WERI-Rb-1 (cell line): ENCODE measurements at regions not wholly inside any gene's neighbourhood (a gene's known extent, or its start where the extent isn't known, plus 50 kb on each side); places are given as distances from the start of the nearest gene placed in this dataset.
"Not testable (repeated sequence)": the region's sequence is repeated elsewhere in the genome, so short reads cannot be mapped to it uniquely, and the experiment has no call there.

ENCODE experiments used
- DNase-seq: peaks from one replicate; pipeline ENCODE4 v3.0.0-alpha.2; 2020
- H3K27ac ChIP-seq: fragments of 250-450 bp; sonication (Bioruptor Pico); 2 replicates; pipeline ENCODE4 v1.5.1; 2020; ENCODE audit warnings: mild to moderate bottlenecking, moderate library complexity
- H3K27me3 ChIP-seq: fragments of 250-450 bp; sonication (Bioruptor Pico); 2 replicates; pipeline ENCODE4 v1.5.1; 2021; ENCODE audit warnings: mild to moderate bottlenecking, low read depth, moderate library complexity; ENCODE audit not compliant: insufficient read depth, severe bottlenecking
- H3K36me3 ChIP-seq: fragments of 250-450 bp; sonication (Bioruptor Pico); 2 replicates; pipeline ENCODE4 v1.5.1; 2020; ENCODE audit warnings: mild to moderate bottlenecking, moderate library complexity
- H3K4me3 ChIP-seq: 2 replicates; pipeline ENCODE4 v1.5.1; 2011; ENCODE audit warnings: low read depth, mild to moderate bottlenecking, control low read depth, low read length
- H3K9me3 ChIP-seq: fragments of 250-450 bp; sonication (Bioruptor Pico); 2 replicates; pipeline ENCODE4 v1.5.1; 2021; ENCODE audit warnings: mild to moderate bottlenecking, moderate library complexity; ENCODE audit not compliant: severe bottlenecking
- CTCF ChIP-seq: IDR thresholded peaks from 2 replicates; pipeline ENCODE4 v1.5.1; 2011; ENCODE audit warnings: low read depth, mild to moderate bottlenecking, control low read depth, inconsistent platforms, low read length

DNA sequence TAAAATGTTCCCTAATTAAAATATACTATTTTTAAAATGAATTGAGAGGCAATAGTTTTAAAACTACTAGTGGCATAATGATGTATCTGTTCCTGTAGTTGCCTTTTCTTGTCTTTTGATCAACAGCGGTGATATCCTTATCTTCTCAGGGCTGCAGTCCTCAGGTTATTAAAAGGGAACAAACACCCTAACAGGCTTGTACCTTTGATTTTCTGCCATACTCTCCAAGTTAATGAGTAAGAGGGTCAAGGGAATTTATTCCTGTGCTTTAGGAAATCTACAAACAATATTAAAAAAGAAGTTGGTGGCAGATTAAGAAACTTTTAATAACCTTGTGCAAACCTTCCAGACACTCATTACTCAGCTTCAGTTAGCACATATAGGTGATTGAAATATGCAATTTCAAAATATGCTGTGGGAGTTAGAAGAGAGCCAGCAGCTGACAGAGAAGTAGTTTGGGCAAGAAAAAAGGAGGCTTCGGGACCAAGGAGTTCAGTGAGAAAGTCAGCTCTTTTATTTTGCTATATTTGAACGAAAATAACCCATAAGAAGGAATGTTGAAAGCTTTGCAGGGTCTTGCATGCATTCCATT lies 81.0 kb upstream of the TLE4 start:
- DNase-seq: no peak
- no peak overlapping the region for H3K4me3 ChIP-seq
- H3K36me3 ChIP-seq: no peaks in the 10 kb centered on the region
- no peak for TF ChIP-seq CTCF
- H3K27me3 ChIP-seq: no peaks in the 10 kb centered on the region
- no peaks in the 10 kb centered on the region for H3K9me3 ChIP-seq
- no peak overlapping the region for H3K27ac ChIP-seq

- Histone ChIP-seq H3K4me3 (no peak overlapping the region), H3K36me3 (no peaks in the 10 kb centered on the region), H3K27me3 (no peaks in the 10 kb centered on the region), H3K9me3 (no peaks in the 10 kb centered on the region), H3K27ac (no peak overlapping the region)
- no peak for DNase-seq
- TF ChIP-seq CTCF: no peak
Measured at GRCh38 chr9:79492092-79493009, 79.4 kb upstream of the TLE4 start.

GRCh38 chr9:79500196-79500864 lies 71.4 kb upstream of the TLE4 start:
- H3K4me3 ChIP-seq, DNase-seq, H3K27me3 ChIP-seq, H3K36me3 ChIP-seq, H3K9me3 ChIP-seq, H3K27ac ChIP-seq: not testable (repeated sequence)

GRCh38 chr9:79501546-79501945 lies 70.2 kb upstream of the TLE4 start:
- TF ChIP-seq CTCF: no peak
- Histone ChIP-seq H3K9me3 (no peaks in the 10 kb centered on the region), H3K36me3 (no peaks in the 10 kb centered on the region), H3K4me3 (no peak overlapping the region), H3K27ac (no peak overlapping the region), H3K27me3 (no peaks in the 10 kb centered on the region)
- DNase-seq: no peak

DNA sequence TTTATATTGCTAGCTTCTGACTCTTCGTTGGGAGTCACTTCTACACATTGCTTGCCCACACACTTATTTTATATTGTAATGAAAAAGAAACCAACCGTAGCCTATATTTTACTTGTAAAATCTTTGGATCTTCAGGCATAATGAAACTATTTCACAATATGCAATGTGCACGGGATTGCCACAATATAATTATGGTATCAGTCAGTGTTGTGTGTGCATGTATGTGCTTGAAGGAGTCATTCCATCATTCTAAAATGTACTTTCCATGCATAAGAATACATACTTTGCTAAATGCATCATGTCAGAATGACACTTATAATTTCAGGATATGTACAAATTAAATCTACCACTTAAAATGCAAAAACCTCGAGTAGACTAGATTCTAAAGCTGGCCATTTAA lies 64.0 kb upstream of the TLE4 start:
- TF ChIP-seq CTCF: no peak
- no peak for DNase-seq
- H3K9me3 ChIP-seq: no peaks in the 10 kb centered on the region
- H3K36me3 ChIP-seq: no peaks in the 10 kb centered on the region
- no peak overlapping the region for H3K27ac ChIP-seq
- H3K27me3 ChIP-seq: no peaks in the 10 kb centered on the region
- no peak overlapping the region for H3K4me3 ChIP-seq

DNA sequence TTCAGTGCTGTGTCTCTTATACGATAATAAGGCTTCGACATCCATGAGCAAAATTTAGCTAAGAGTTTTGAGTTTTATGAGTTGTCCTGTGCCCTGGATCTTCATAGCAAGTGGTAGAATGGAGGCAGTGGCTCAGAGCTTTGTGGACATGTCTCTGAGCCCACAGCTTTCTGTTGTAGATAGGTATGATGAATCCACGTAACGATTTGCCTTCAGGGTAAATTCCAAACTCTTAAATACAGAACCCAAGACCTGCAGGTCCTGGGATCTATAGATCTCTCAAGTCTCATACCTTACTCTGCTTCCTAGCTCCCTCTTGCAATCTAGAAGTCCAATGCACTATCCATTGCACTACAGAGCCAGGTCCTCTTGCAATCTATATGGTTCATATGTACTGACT lies 59.5 kb upstream of the TLE4 start:
- Histone ChIP-seq H3K27me3 (no peaks in the 10 kb centered on the region), H3K4me3 (no peak overlapping the region), H3K9me3 (no peaks in the 10 kb centered on the region), H3K36me3 (no peaks in the 10 kb centered on the region), H3K27ac (no peak overlapping the region)
- no peak for TF ChIP-seq CTCF
- DNase-seq: no peak
